Tibial nerve (tissue), 4 donors: ENCODE measurements at regions not wholly inside any gene's neighbourhood (a gene's known extent, or its start where the extent isn't known, plus 50 kb on each side); places are given as distances from the start of the nearest gene placed in this dataset.

Experiments
- DNase-seq, 2 donors: peaks; one replicate each; pipeline ENCODE4 v3.0.0-alpha.2; 2019; ENCODE audit warnings: low spot score in 2 of 2
- H3K27ac ChIP-seq, 4 donors: fragments of 200-600 bp; sonication (generic) in 3 of 4; one replicate each; pipeline ENCODE4 v1.5.1; 2017 to 2019; ENCODE audit warnings: mild to moderate bottlenecking in 1 of 4
- H3K27me3 ChIP-seq, 2 donors: fragments of 200-600 bp; sonication (generic) in 1 of 2; one replicate each; pipeline versions ENCODE4 v1.5.1 to v1.6.0; 2017 to 2019
- H3K36me3 ChIP-seq, 3 donors: fragments of 200-600 bp; sonication (generic); one replicate each; pipeline ENCODE4 v1.5.1; 2018 to 2019
- H3K4me1 ChIP-seq, 4 donors: fragments of 200-600 bp; sonication (generic) in 3 of 4; one replicate each; pipeline ENCODE4 v1.5.1; 2017 to 2019
- H3K4me3 ChIP-seq, 4 donors: fragments of 200-600 bp; sonication (generic) in 3 of 4; one replicate each; pipeline ENCODE4 v1.5.1; 2017 to 2019; ENCODE audit warnings: mild to moderate bottlenecking in 1 of 4, moderate library complexity in 1 of 4
- H3K9me3 ChIP-seq, 4 donors: fragments of 200-600 bp; sonication (generic) in 3 of 4; one replicate each; pipeline ENCODE4 v1.5.1; 2017 to 2019
- CTCF ChIP-seq, 5 experiments: fragments of 200-600 bp in 3 of 5; fragments of 450-650 bp in 2 of 5; sonication (generic) in 3 of 5; IDR thresholded peaks; one replicate each; pipeline ENCODE4 v1.5.1; 2016 to 2019; ENCODE audit warnings: antibody characterized with exemption in 5 of 5, mild to moderate bottlenecking in 3 of 5, moderate library complexity in 2 of 5
- EP300 ChIP-seq, 2 donors: sonication (generic); formaldehyde crosslinking; IDR thresholded peaks; one replicate each; pipeline ENCODE4 v1.6.1; 2017; ENCODE audit warnings: antibody characterized with exemption in 2 of 2, mild to moderate bottlenecking in 1 of 2
- POLR2A ChIP-seq, 2 donors: fragments of 450-650 bp; IDR thresholded peaks; one replicate each; pipeline ENCODE4 v1.6.1; 2017; ENCODE audit warnings: antibody characterized with exemption in 2 of 2, mild to moderate bottlenecking in 2 of 2, moderate library complexity in 2 of 2
- WGBS, 2 donors: methylation state at CpG; one replicate each; pipeline ENCODE4 v1.1.5; 2018; 5-methylcytosine and 5-hydroxymethylcytosine counted together

- Histone ChIP-seq H3K27ac (no peak overlapping the region), H3K9me3 (peaks cover 0 to 7% (median 0%) of the 10 kb centered on the region in 4 donors), H3K4me1 (peaks cover 0 to 9% (median 0%) of the 10 kb centered on the region in 4 donors), H3K36me3 (no peaks in the 10 kb centered on the region), H3K4me3 (no peak overlapping the region), H3K27me3 (peaks cover 0 to 14% of the 10 kb centered on the region in 2 donors)
- WGBS, 2 donors, result 79 to 82% methylated on average over 12 to 20 of the region's 20 CpGs
- TF ChIP-seq CTCF (IDR thresholded peaks at IDR 0.05) (no peak), POLR2A (IDR thresholded peaks at IDR 0.05) (no peak), EP300 (IDR thresholded peaks at IDR 0.05) (no peak)
- DNase-seq, result no peak
Observed at GRCh38 chr6:170025341-170025911, 265.5 kb downstream of the DLL1 start.

GRCh38 chr6:170024940-170025339 lies 265.9 kb downstream of the DLL1 start:
- peaks cover 0 to 9% (median 0%) of the 10 kb centered on the region in 4 donors for H3K4me1 ChIP-seq
- no peak overlapping the region for H3K27ac ChIP-seq
- DNase-seq, result peak in 1 of 2 donors; percentile 49
- peaks cover 0 to 14% of the 10 kb centered on the region in 2 donors for H3K27me3 ChIP-seq
- H3K4me3 ChIP-seq, result no peak overlapping the region
- WGBS, 2 donors, result 59 to 65% methylated on average over 7 of the region's 7 CpGs
- H3K9me3 ChIP-seq, result peaks cover 0 to 7% (median 0%) of the 10 kb centered on the region in 4 donors
- H3K36me3 ChIP-seq, result no peaks in the 10 kb centered on the region
- TF ChIP-seq CTCF (IDR thresholded peaks at IDR 0.05) (no peak), POLR2A (IDR thresholded peaks at IDR 0.05) (no peak), EP300 (IDR thresholded peaks at IDR 0.05) (no peak)

GRCh38 chr6:170023620-170024521 lies 267.0 kb downstream of the DLL1 start:
- Histone ChIP-seq H3K9me3 (peaks cover 0 to 7% (median 0%) of the 10 kb centered on the region in 4 donors), H3K27me3 (peaks cover 0 to 14% of the 10 kb centered on the region in 2 donors), H3K4me3 (no peak overlapping the region), H3K4me1 (peaks cover 0 to 9% (median 0%) of the 10 kb centered on the region in 4 donors), H3K27ac (no peak overlapping the region), H3K36me3 (no peaks in the 10 kb centered on the region)
- TF ChIP-seq EP300 (IDR thresholded peaks at IDR 0.05), result no peak
- no peak for TF ChIP-seq CTCF (IDR thresholded peaks at IDR 0.05)
- TF ChIP-seq POLR2A (IDR thresholded peaks at IDR 0.05), result no peak
- WGBS, 2 donors, result 90% methylated on average over 54 to 66 of the region's 67 CpGs
- DNase-seq, result no peak

GRCh38 chr6:170022827-170023619 lies 267.9 kb downstream of the DLL1 start:
- no peak for DNase-seq
- 47 to 54% methylated on average over 47 to 77 of the region's 77 CpGs for WGBS, 2 donors
- H3K4me3 ChIP-seq, result peak overlapping the region in 1 of 4 donors; percentile 9

More at GRCh38 chr6:170022827-170023619, 267.9 kb downstream of the DLL1 start:
- peaks cover 0 to 7% (median 0%) of the 10 kb centered on the region in 4 donors for H3K9me3 ChIP-seq
- H3K27me3 ChIP-seq, result peaks cover 0 to 14% of the 10 kb centered on the region in 2 donors
- H3K4me1 ChIP-seq, result peaks cover 0 to 9% (median 0%) of the 10 kb centered on the region in 4 donors
- no peak for TF ChIP-seq CTCF (IDR thresholded peaks at IDR 0.05)
- no peak for TF ChIP-seq EP300 (IDR thresholded peaks at IDR 0.05)
- TF ChIP-seq POLR2A (IDR thresholded peaks at IDR 0.05), result no peak
- H3K36me3 ChIP-seq, result no peaks in the 10 kb centered on the region
- H3K27ac ChIP-seq, result no peak overlapping the region
